Gastrocnemius medialis (tissue), 4 donors: ENCODE measurements at regions not wholly inside any gene's neighbourhood (a gene's known extent, or its start where the extent isn't known, plus 50 kb on each side); places are given as distances from the start of the nearest gene placed in this dataset.

ENCODE experiments used
- CTCF ChIP-seq, 5 experiments: fragments of 450-650 bp in 3 of 5; fragments of 200-600 bp in 2 of 5; sonication (generic) in 2 of 5; IDR thresholded peaks in 4 of 5; conservative IDR thresholded peaks in 1 of 5; 1 replicate in 4 of 5; 2 replicates in 1 of 5; pipeline ENCODE4 v1.5.1; 2016 to 2019; ENCODE audit warnings: antibody characterized with exemption in 5 of 5, mild to moderate bottlenecking in 3 of 5, moderate library complexity in 3 of 5
- POLR2A ChIP-seq, 2 donors: fragments of 450-650 bp; IDR thresholded peaks; one replicate each; pipeline ENCODE4 v1.6.1; 2017; ENCODE audit warnings: antibody characterized with exemption in 2 of 2, mild to moderate bottlenecking in 2 of 2, moderate library complexity in 2 of 2

- TF ChIP-seq CTCF (IDR thresholded peaks at IDR 0.05 in 4 of 5, conservative IDR thresholded peaks at IDR 0.05 in 1 of 5): no peak
- TF ChIP-seq POLR2A (IDR thresholded peaks at IDR 0.05): no peak
These were observed 506.0 kb upstream of the CDH10 start for GRCh38 chr5:25150819-25151218.
